ENCODE measurements at regions not wholly inside any gene's neighbourhood (a gene's known extent, or its start where the extent isn't known, plus 50 kb on each side); places are given as distances from the start of the nearest gene placed in this dataset.

- no peak for TF ChIP-seq MYC (IDR thresholded peaks at IDR 0.05; ENCODE audit: low read depth, low read length)
- TF ChIP-seq POLR2A (IDR thresholded peaks at IDR 0.05; ENCODE audit: extremely low read depth, insufficient read length): no peak
- no peak for TF ChIP-seq CTCF (IDR thresholded peaks at IDR 0.05; ENCODE audit: low read depth, low read length)
- no peak for TF ChIP-seq MAX (IDR thresholded peaks at IDR 0.05; ENCODE audit: low read depth, low read length)
- no peak for DNase-seq (ENCODE audit: low read depth)
- H3K4me3 ChIP-seq (ENCODE audit: low read depth, low read length): no peak overlapping the region
Measured at GRCh38 chr17:79473111-79473875, 137.6 kb downstream of the RBFOX3 start.

GRCh38 chr17:79470754-79471153, 140.1 kb downstream of the RBFOX3 start:
- no peak for TF ChIP-seq POLR2A (IDR thresholded peaks at IDR 0.05; ENCODE audit: extremely low read depth, insufficient read length)
- TF ChIP-seq MAX (IDR thresholded peaks at IDR 0.05; ENCODE audit: low read depth, low read length): no peak
- no peak for DNase-seq (ENCODE audit: low read depth)
- H3K4me3 ChIP-seq (ENCODE audit: low read depth, low read length): no peak overlapping the region

GRCh38 chr17:79469646-79470045, 141.2 kb downstream of the RBFOX3 start:
- H3K4me3 ChIP-seq (ENCODE audit: low read depth, low read length): no peak overlapping the region
- DNase-seq (ENCODE audit: low read depth): no peak
- TF ChIP-seq POLR2A (IDR thresholded peaks at IDR 0.05; ENCODE audit: extremely low read depth, insufficient read length) (no peak), CTCF (IDR thresholded peaks at IDR 0.05; ENCODE audit: low read depth, low read length) (no peak), MYC (IDR thresholded peaks at IDR 0.05; ENCODE audit: low read depth, low read length) (no peak), MAX (IDR thresholded peaks at IDR 0.05; ENCODE audit: low read depth, low read length) (no peak)

GRCh38 chr17:79468183-79468944, 142.5 kb downstream of the RBFOX3 start:
- TF ChIP-seq MYC (IDR thresholded peaks at IDR 0.05; ENCODE audit: low read depth, low read length): no peak
- TF ChIP-seq MAX (IDR thresholded peaks at IDR 0.05; ENCODE audit: low read depth, low read length): no peak
- no peak for TF ChIP-seq POLR2A (IDR thresholded peaks at IDR 0.05; ENCODE audit: extremely low read depth, insufficient read length)
- no peak for TF ChIP-seq CTCF (IDR thresholded peaks at IDR 0.05; ENCODE audit: low read depth, low read length)
- no peak for DNase-seq (ENCODE audit: low read depth)
- H3K4me3 ChIP-seq (ENCODE audit: low read depth, low read length): no peak overlapping the region

- no peak for TF ChIP-seq MYC (IDR thresholded peaks at IDR 0.05; ENCODE audit: low read depth, low read length)
- no peak for TF ChIP-seq MAX (IDR thresholded peaks at IDR 0.05; ENCODE audit: low read depth, low read length)
- no peak for TF ChIP-seq CTCF (IDR thresholded peaks at IDR 0.05; ENCODE audit: low read depth, low read length)
- no peak for TF ChIP-seq POLR2A (IDR thresholded peaks at IDR 0.05; ENCODE audit: extremely low read depth, insufficient read length)
- no peak for DNase-seq (ENCODE audit: low read depth)
- no peak overlapping the region for H3K4me3 ChIP-seq (ENCODE audit: low read depth, low read length)
Measured at GRCh38 chr17:79466562-79467350, 144.1 kb downstream of the RBFOX3 start.
